K562 (cell line): ENCODE measurements at regions not wholly inside any gene's neighbourhood (a gene's known extent, or its start where the extent isn't known, plus 50 kb on each side); places are given as distances from the start of the nearest gene placed in this dataset.

ENCODE experiments used
- ATAC-seq: fragments of 200-7000 bp; cut with Tn5 transposase; 3 replicates; pipeline ENCODE4 v1.9.1; 2020; ENCODE audit warnings: moderate library complexity
- BruUV-seq: library from RNA; stranded (reverse); fragments of 400-500 nt; replicated peaks from 2 replicates; lab custom pipeline; 2021; lab: Mats Ljungman, UMichigan
- CTCF ChIA-PET: fragments of 300-600 bp; formaldehyde crosslinking; extraction: SDS; loops from one replicate; lab custom pipeline; 2021; ENCODE audit warnings: low intra/inter-chr PET ratio; lab: Yijun Ruan, JAX
- POLR2A ChIA-PET: fragments of 300-600, 350-650 bp; sonication (Branson Sonifier 250); formaldehyde crosslinking; extraction: SDS; loops from one replicate; lab custom pipeline; 2021; ENCODE audit warnings: antibody characterized with exemption, inconsistent platforms; lab: Yijun Ruan, JAX
- DNase-seq, 4 experiments: peaks; one replicate each; pipeline versions ENCODE4 v3.0.0 to v3.0.0-alpha.2; 2011 to 2018; ENCODE audit warnings: low spot score in 3 of 4, mixed read lengths in 3 of 4; ENCODE audit errors: extremely low read depth in 1 of 4
- FAIRE-seq: peaks from 2 replicates; lab custom pipeline; 2011; peaks lifted over from hg19 to GRCh38; lab: Jason Lieb, UNC
- H2AFZ ChIP-seq: 2 replicates; pipeline ENCODE4 v1.6.0; 2011; ENCODE audit warnings: low read depth, low read length, control low read depth, inconsistent platforms
- H3K27ac ChIP-seq: fragments of 200-600 bp; 3 replicates; pipeline ENCODE4 v1.8.0; 2011; ENCODE audit warnings: low read depth, mild to moderate bottlenecking, control low read depth, inconsistent platforms, low read length, moderate library complexity, mixed read lengths; ENCODE audit errors: extremely low read depth
- H3K27me3 ChIP-seq, 2 experiments: fragments of 300-600 bp in 1 of 2; 2 replicates in 1 of 2; 3 replicates in 1 of 2; pipeline versions ENCODE4 v1.6.0 to v1.8.0; 2011; ENCODE audit warnings: inconsistent platforms in 2 of 2, low read length in 2 of 2, mild to moderate bottlenecking in 1 of 2, mixed read lengths in 1 of 2, moderate library complexity in 1 of 2; ENCODE audit not compliant: control insufficient read depth in 2 of 2, insufficient read depth in 2 of 2
- H3K36me3 ChIP-seq: fragments of 300-600 bp; 3 replicates; pipeline ENCODE4 v1.8.0; 2011; ENCODE audit warnings: mild to moderate bottlenecking, low read length, inconsistent platforms; ENCODE audit not compliant: control insufficient read depth, insufficient read depth
- H3K4me1 ChIP-seq, 2 experiments: fragments of 200-600 bp in 1 of 2; replicated peaks in 1 of 2; 2 replicates in 1 of 2; 3 replicates in 1 of 2; pipeline versions ENCODE4 v1.5.1 to v1.8.0; 2011; ENCODE audit warnings: inconsistent platforms in 2 of 2, low read length in 2 of 2, mild to moderate bottlenecking in 1 of 2, mixed read lengths in 1 of 2, moderate library complexity in 1 of 2; ENCODE audit not compliant: control insufficient read depth in 2 of 2, insufficient read depth in 2 of 2
- H3K4me2 ChIP-seq: 2 replicates; pipeline ENCODE4 v1.6.1; 2011; ENCODE audit warnings: low read length, control low read depth, inconsistent platforms, mixed read lengths; ENCODE audit not compliant: insufficient read depth
- H3K4me3 ChIP-seq: fragments of 200-600 bp; sonication (generic), shearing (Covaris generic); 2 replicates; pipeline ENCODE4 v1.5.1; 2016; ENCODE audit warnings: control low read depth, inconsistent platforms
- H3K79me2 ChIP-seq: fragments of 200-600 bp; 3 replicates; pipeline ENCODE4 v1.8.0; 2011; ENCODE audit warnings: low read length, inconsistent platforms; ENCODE audit not compliant: control insufficient read depth, insufficient read depth
- H3K9ac ChIP-seq, 2 experiments: 2 replicates each; pipeline versions ENCODE4 v1.6.0 to v1.6.1; 2011; ENCODE audit warnings: low read depth in 2 of 2, low read length in 2 of 2, control low read depth in 1 of 2, inconsistent platforms in 1 of 2, mild to moderate bottlenecking in 1 of 2, mixed read lengths in 1 of 2; ENCODE audit not compliant: insufficient read depth in 1 of 2
- H3K9me1 ChIP-seq: one replicate; pipeline ENCODE4 v1.6.0; 2011; ENCODE audit warnings: inconsistent platforms, mild to moderate bottlenecking, low read length, moderate library complexity; ENCODE audit not compliant: control insufficient read depth, insufficient read depth
- H3K9me3 ChIP-seq: replicated peaks from 2 replicates; pipeline ENCODE4 v1.5.1; 2011; ENCODE audit warnings: low read depth, low read length, inconsistent platforms; ENCODE audit not compliant: control insufficient read depth, insufficient read depth
- H4K20me1 ChIP-seq: replicated peaks from 2 replicates; pipeline ENCODE4 v1.6.1; 2011; ENCODE audit warnings: low read length, inconsistent platforms, mixed read lengths; ENCODE audit not compliant: control insufficient read depth, insufficient read depth
- ARNT ChIP-seq, 2 experiments: fragments of 450-650 bp; IDR thresholded peaks; 2 replicates each; pipeline ENCODE4 v1.6.1; 2016; ENCODE audit warnings: mild to moderate bottlenecking in 1 of 2
- CREB1 ChIP-seq, 2 experiments: sonication (generic) in 1 of 2; formaldehyde crosslinking in 1 of 2; IDR thresholded peaks; 2 replicates each; pipeline versions ENCODE4 v1.6.1 to v1.8.0; 2012 to 2022; ENCODE audit warnings: inconsistent platforms in 1 of 2, mild to moderate bottlenecking in 1 of 2, missing genetic modification reagents in 1 of 2, moderate library complexity in 1 of 2
- KLF1 ChIP-seq: fragments of 450-650 bp; IDR thresholded peaks from 2 replicates; pipeline ENCODE4 v1.6.1; 2016; ENCODE audit warnings: missing genetic modification characterization, missing compliant biosample characterization
- KLF10 ChIP-seq: fragments of 250-450 bp; sonication (Bioruptor Pico); IDR thresholded peaks from 2 replicates; pipeline ENCODE4 v1.6.1; 2021; ENCODE audit warnings: matching md5 sums
- MEF2D ChIP-seq: conservative IDR thresholded peaks from 2 replicates; pipeline ENCODE4 v1.6.1; 2016; ENCODE audit warnings: low read depth, missing genetic modification characterization, missing compliant biosample characterization
- NR0B1 ChIP-seq: fragments of 450-650 bp; IDR thresholded peaks from one replicate; pipeline ENCODE4 v1.6.1; 2018; ENCODE audit warnings: mild to moderate bottlenecking, moderate library complexity; ENCODE audit not compliant: partially characterized antibody
- TEAD4 ChIP-seq, 2 experiments: sonication (generic) in 1 of 2; formaldehyde crosslinking in 1 of 2; IDR thresholded peaks; 2 replicates each; pipeline versions ENCODE4 v1.6.1 to v1.8.0; 2012 to 2022; ENCODE audit warnings: borderline replicate concordance in 1 of 2, inconsistent platforms in 1 of 2, low read length in 1 of 2, mild to moderate bottlenecking in 1 of 2, missing genetic modification reagents in 1 of 2
- ZKSCAN8 ChIP-seq: fragments of 200-800 bp; sonication (Bioruptor generic); IDR thresholded peaks from 2 replicates; pipeline ENCODE4 v1.6.1; 2016; ENCODE audit warnings: missing genetic modification characterization, missing compliant biosample characterization
- WGBS: fragments of 100-300 bp; shearing (Covaris generic); methylation state at CpG from one replicate; pipeline ENCODE4 v1.1.6; 2016; ENCODE audit warnings: low coverage, mixed read lengths; ENCODE audit not compliant: insufficient coverage; ENCODE audit errors: missing lambda C conversion rate; 5-methylcytosine and 5-hydroxymethylcytosine counted together
- in situ Hi-C: fragments of 300-500 bp; cut with MboI; formaldehyde crosslinking; loops from 4 replicates; pipeline ENCODE4 v1.15.0; 2018; ENCODE audit warnings: inconsistent platforms, mixed read lengths
- intact Hi-C: fragments of 100-400 bp; cut with micrococcal nuclease; formaldehyde crosslinking; loops from 2 replicates; pipeline ENCODE4 v1.14.2; 2022
- TF ChIP-seq, protein P1 (sequence below): fragments of 250-450 bp; sonication (Bioruptor Pico); IDR thresholded peaks from 2 replicates; pipeline ENCODE4 v1.5.0; 2022; ENCODE audit warnings: mild to moderate bottlenecking
- TF ChIP-seq, protein P2 (sequence below): fragments of 450-650 bp; formaldehyde crosslinking; conservative IDR thresholded peaks from 2 replicates; pipeline ENCODE4 v1.4.0; 2022; ENCODE audit warnings: mild to moderate bottlenecking, missing genetic modification characterization
- TF ChIP-seq, protein P3 (sequence below): sonication (generic); formaldehyde crosslinking; IDR thresholded peaks from 2 replicates; pipeline ENCODE4 v1.8.0; 2022; ENCODE audit warnings: mild to moderate bottlenecking, missing genetic modification reagents, borderline replicate concordance

DNA sequence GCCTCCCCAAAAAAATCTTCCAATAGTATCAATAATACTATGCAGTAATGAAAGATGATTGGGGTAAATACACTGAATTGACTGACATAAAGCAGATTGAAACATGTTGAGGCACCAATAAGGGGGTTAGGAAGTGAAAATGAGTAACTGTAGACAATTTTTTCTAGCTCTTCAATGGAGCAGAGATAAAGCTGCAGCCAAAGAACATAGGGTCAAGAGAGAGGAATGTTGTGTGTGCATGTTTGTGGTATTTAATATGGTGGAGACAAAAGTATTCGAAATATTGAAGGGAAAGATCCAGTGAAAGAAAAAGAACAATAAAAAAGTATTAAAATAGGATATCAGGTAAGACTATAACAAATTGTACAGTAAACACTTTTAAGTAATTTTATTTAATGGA lies 450.0 kb upstream of the CCDC179 start:
- in situ Hi-C loops: no loop called here
- FAIRE-seq: no peak
- no TSS peak for BruUV-seq

More for the DNA sequence above, 450.0 kb upstream of the CCDC179 start:
- Histone ChIP-seq H3K79me2 (no peaks in the 10 kb centered on the region), H3K9me3 (no peaks in the 10 kb centered on the region), H3K9ac (no peak overlapping the region), H4K20me1 (no peaks in the 10 kb centered on the region), H3K36me3 (no peaks in the 10 kb centered on the region), H3K27ac (no peak overlapping the region), H2AFZ (no peak overlapping the region), H3K4me1 (no peaks in the 10 kb centered on the region), H3K27me3 (no peaks in the 10 kb centered on the region), H3K4me2 (no peak overlapping the region), H3K9me1 (no peaks in the 10 kb centered on the region), H3K4me3 (no peak overlapping the region)
- ATAC-seq (no peak), DNase-seq (no peak)
- intact Hi-C loops: no loop called here
- CTCF ChIA-PET: no interaction called here
- 6% methylated on average over 1 of the region's 1 CpG for WGBS
- POLR2A ChIA-PET: no interaction called here
- no peak for TF ChIP-seq MEF2D (tag)
- no peak for TF ChIP-seq KLF1
- TF ChIP-seq, protein P1, sequence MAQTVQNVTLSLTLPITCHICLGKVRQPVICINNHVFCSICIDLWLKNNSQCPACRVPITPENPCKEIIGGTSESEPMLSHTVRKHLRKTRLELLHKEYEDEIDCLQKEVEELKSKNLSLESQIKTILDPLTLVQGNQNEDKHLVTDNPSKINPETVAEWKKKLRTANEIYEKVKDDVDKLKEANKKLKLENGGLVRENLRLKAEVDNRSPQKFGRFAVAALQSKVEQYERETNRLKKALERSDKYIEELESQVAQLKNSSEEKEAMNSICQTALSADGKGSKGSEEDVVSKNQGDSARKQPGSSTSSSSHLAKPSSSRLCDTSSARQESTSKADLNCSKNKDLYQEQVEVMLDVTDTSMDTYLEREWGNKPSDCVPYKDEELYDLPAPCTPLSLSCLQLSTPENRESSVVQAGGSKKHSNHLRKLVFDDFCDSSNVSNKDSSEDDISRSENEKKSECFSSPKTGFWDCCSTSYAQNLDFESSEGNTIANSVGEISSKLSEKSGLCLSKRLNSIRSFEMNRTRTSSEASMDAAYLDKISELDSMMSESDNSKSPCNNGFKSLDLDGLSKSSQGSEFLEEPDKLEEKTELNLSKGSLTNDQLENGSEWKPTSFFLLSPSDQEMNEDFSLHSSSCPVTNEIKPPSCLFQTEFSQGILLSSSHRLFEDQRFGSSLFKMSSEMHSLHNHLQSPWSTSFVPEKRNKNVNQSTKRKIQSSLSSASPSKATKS: no peak
- TF ChIP-seq, protein P2, sequence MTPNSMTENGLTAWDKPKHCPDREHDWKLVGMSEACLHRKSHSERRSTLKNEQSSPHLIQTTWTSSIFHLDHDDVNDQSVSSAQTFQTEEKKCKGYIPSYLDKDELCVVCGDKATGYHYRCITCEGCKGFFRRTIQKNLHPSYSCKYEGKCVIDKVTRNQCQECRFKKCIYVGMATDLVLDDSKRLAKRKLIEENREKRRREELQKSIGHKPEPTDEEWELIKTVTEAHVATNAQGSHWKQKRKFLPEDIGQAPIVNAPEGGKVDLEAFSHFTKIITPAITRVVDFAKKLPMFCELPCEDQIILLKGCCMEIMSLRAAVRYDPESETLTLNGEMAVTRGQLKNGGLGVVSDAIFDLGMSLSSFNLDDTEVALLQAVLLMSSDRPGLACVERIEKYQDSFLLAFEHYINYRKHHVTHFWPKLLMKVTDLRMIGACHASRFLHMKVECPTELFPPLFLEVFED (CRISPR knock-in tag): no peak
- no peak for TF ChIP-seq NR0B1
- TF ChIP-seq ARNT (IDR thresholded peaks at IDR 0.05): no peak
- TF ChIP-seq KLF10 (CRISPR knock-in tag): no peak
- TF ChIP-seq CREB1 (IDR thresholded peaks at IDR 0.05): no peak
- TF ChIP-seq CREB1 (CRISPR knock-in tag; IDR thresholded peaks at IDR 0.05): no peak
- TF ChIP-seq, protein P3, sequence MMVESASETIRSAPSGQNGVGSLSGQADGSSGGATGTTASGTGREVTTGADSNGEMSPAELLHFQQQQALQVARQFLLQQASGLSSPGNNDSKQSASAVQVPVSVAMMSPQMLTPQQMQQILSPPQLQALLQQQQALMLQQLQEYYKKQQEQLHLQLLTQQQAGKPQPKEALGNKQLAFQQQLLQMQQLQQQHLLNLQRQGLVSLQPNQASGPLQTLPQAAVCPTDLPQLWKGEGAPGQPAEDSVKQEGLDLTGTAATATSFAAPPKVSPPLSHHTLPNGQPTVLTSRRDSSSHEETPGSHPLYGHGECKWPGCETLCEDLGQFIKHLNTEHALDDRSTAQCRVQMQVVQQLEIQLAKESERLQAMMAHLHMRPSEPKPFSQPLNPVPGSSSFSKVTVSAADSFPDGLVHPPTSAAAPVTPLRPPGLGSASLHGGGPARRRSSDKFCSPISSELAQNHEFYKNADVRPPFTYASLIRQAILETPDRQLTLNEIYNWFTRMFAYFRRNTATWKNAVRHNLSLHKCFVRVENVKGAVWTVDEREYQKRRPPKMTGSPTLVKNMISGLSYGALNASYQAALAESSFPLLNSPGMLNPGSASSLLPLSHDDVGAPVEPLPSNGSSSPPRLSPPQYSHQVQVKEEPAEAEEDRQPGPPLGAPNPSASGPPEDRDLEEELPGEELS: no peak
- TF ChIP-seq TEAD4 (IDR thresholded peaks at IDR 0.05; ENCODE audit: low read length): no peak
- no peak for TF ChIP-seq TEAD4 (CRISPR knock-in tag; IDR thresholded peaks at IDR 0.05; ENCODE audit: borderline replicate concordance)
- no peak for TF ChIP-seq ZKSCAN8
